ENCODE measurements at regions not wholly inside any gene's neighbourhood (a gene's known extent, or its start where the extent isn't known, plus 50 kb on each side); places are given as distances from the start of the nearest gene placed in this dataset.

- no peaks in the 10 kb centered on the region for H3K36me3 Mint-ChIP-seq
- POLR2A ChIA-PET: interaction anchor here (0.6 to 0.7 kb wide), 2 partner anchors 20 to 159 kb away, joined by 3 to 7 read pairs; no protein-coding TSS in a partner anchor
- CTCF ChIA-PET: interaction anchor here (0.6 to 1.1 kb wide), 3 partner anchors 184 to 456 kb away, joined by 3 to 4 read pairs (median 3); no protein-coding TSS in a partner anchor
- DNase-seq (ENCODE audit: low spot score): no peak
- H3K4me3 Mint-ChIP-seq: no peak overlapping the region
- ATAC-seq: no peak
- no peaks in the 10 kb centered on the region for H3K9me3 Mint-ChIP-seq
- H3K4me1 Mint-ChIP-seq: peaks cover 16% of the 10 kb centered on the region
- no peak overlapping the region for H3K27ac Mint-ChIP-seq
- no peaks in the 10 kb centered on the region for H3K27me3 Mint-ChIP-seq (ENCODE audit: low read depth)
- TF ChIP-seq TP53 (CRISPR knock-in tag; IDR thresholded peaks at IDR 0.05) (no peak), ZNF232 (CRISPR knock-in tag; IDR thresholded peaks at IDR 0.05) (no peak), ZMAT4 (CRISPR knock-in tag; IDR thresholded peaks at IDR 0.05) (no peak), ATF1 (CRISPR knock-in tag; IDR thresholded peaks at IDR 0.05) (no peak), PREB (CRISPR knock-in tag; IDR thresholded peaks at IDR 0.05; ENCODE audit: borderline replicate concordance) (no peak), ELF4 (CRISPR knock-in tag; IDR thresholded peaks at IDR 0.05; ENCODE audit: low read depth) (no peak), KAT7 (CRISPR knock-in tag; IDR thresholded peaks at IDR 0.05; ENCODE audit: borderline replicate concordance) (no peak), ZBTB43 (CRISPR knock-in tag; IDR thresholded peaks at IDR 0.05) (no peak), ZNF317 (CRISPR knock-in tag; IDR thresholded peaks at IDR 0.05; ENCODE audit: borderline replicate concordance, low read depth) (no peak), NFATC4 (CRISPR knock-in tag; IDR thresholded peaks at IDR 0.05) (no peak), E2F1 (CRISPR knock-in tag; IDR thresholded peaks at IDR 0.05) (no peak), E2F4 (CRISPR knock-in tag; IDR thresholded peaks at IDR 0.05; ENCODE audit: borderline replicate concordance, low read depth) (no peak), EMX1 (CRISPR knock-in tag; IDR thresholded peaks at IDR 0.05) (no peak), MAX (CRISPR knock-in tag; IDR thresholded peaks at IDR 0.05) (no peak), GABPB1 (CRISPR knock-in tag; IDR thresholded peaks at IDR 0.05) (no peak), E2F5 (CRISPR knock-in tag; IDR thresholded peaks at IDR 0.05) (no peak), ESRRA (CRISPR knock-in tag; IDR thresholded peaks at IDR 0.05; ENCODE audit: borderline replicate concordance) (no peak), NR3C1 (CRISPR knock-in tag; conservative IDR thresholded peaks at IDR 0.05; ENCODE audit: low read depth) (no peak), MYBL2 (CRISPR knock-in tag; IDR thresholded peaks at IDR 0.05) (no peak)
Observed at GRCh38 chr5:170441393-170441784, 52.2 kb upstream of the KCNMB1 start.

- ATAC-seq: no peak
- Mint-ChIP-seq H3K27me3 (ENCODE audit: low read depth) (no peaks in the 10 kb centered on the region), H3K9me3 (no peaks in the 10 kb centered on the region), H3K36me3 (no peaks in the 10 kb centered on the region), H3K27ac (no peak overlapping the region; the same call in 1 of the 2 replicates), H3K4me1 (peaks cover 18% of the 10 kb centered on the region), H3K4me3 (no peak overlapping the region)
- ChIA-PET CTCF (interaction anchor here (0.6 to 1.1 kb wide), 4 partner anchors 20 to 456 kb away, joined by 3 to 4 read pairs (median 3); no protein-coding TSS in a partner anchor), POLR2A (interaction anchor here (0.7 kb wide), 1 partner anchor 159 kb away, joined by 7 read pairs; no protein-coding TSS in a partner anchor)
- no peak for DNase-seq (ENCODE audit: low spot score)
- TF ChIP-seq TP53 (CRISPR knock-in tag; IDR thresholded peaks at IDR 0.05): no peak
- TF ChIP-seq HMGA2 (CRISPR knock-in tag; IDR thresholded peaks at IDR 0.05): no peak
- TF ChIP-seq RELA (CRISPR knock-in tag; IDR thresholded peaks at IDR 0.05; ENCODE audit: borderline replicate concordance): no peak
- TF ChIP-seq MYBL2 (CRISPR knock-in tag; IDR thresholded peaks at IDR 0.05): no peak
- TF ChIP-seq PRDM15 (CRISPR knock-in tag; IDR thresholded peaks at IDR 0.05): no peak
- TF ChIP-seq IRF2 (CRISPR knock-in tag; IDR thresholded peaks at IDR 0.05; ENCODE audit: borderline replicate concordance, low read depth): no peak
- no peak for TF ChIP-seq CREM (CRISPR knock-in tag; IDR thresholded peaks at IDR 0.05)
- no peak for TF ChIP-seq ZNF317 (CRISPR knock-in tag; IDR thresholded peaks at IDR 0.05; ENCODE audit: borderline replicate concordance, low read depth)
- no peak for TF ChIP-seq FOXJ3 (CRISPR knock-in tag; IDR thresholded peaks at IDR 0.05; ENCODE audit: borderline replicate concordance)
Observed at GRCh38 chr5:170440771-170441392, 51.7 kb upstream of the KCNMB1 start.

Data from WTC11 (cell line).